ENCODE measurements at regions not wholly inside any gene's neighbourhood (a gene's known extent, or its start where the extent isn't known, plus 50 kb on each side); places are given as distances from the start of the nearest gene placed in this dataset.

DNA sequence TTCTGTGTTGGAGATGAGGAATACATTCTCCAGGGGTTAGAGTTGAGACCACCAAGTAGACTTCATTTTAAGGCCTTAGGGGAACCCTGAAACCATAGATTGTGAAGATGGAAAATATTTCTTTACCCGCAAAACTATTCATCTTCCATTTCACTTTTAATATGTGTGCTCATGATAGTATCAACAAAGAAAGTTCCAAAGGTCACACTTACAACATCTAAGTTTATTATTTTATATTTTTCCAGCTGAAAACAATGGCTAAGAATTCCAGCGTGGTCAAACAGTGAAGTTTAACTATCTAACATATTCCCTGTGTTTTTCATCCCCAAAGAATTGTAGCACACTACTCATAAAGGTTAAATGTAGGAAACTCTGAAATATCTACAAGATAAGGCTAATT lies 214.5 kb upstream of the GIMD1 start:
- TF ChIP-seq, protein P1, sequence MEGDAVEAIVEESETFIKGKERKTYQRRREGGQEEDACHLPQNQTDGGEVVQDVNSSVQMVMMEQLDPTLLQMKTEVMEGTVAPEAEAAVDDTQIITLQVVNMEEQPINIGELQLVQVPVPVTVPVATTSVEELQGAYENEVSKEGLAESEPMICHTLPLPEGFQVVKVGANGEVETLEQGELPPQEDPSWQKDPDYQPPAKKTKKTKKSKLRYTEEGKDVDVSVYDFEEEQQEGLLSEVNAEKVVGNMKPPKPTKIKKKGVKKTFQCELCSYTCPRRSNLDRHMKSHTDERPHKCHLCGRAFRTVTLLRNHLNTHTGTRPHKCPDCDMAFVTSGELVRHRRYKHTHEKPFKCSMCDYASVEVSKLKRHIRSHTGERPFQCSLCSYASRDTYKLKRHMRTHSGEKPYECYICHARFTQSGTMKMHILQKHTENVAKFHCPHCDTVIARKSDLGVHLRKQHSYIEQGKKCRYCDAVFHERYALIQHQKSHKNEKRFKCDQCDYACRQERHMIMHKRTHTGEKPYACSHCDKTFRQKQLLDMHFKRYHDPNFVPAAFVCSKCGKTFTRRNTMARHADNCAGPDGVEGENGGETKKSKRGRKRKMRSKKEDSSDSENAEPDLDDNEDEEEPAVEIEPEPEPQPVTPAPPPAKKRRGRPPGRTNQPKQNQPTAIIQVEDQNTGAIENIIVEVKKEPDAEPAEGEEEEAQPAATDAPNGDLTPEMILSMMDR (IDR thresholded peaks at IDR 0.05), result no peak
- no peaks in the 10 kb centered on the region for H3K36me3 Mint-ChIP-seq (ENCODE audit: low read depth)
- H3K27ac Mint-ChIP-seq, result no peak overlapping the region
- ChIA-PET POLR2A (no interaction called here), CTCF (no interaction called here)
- Histone ChIP-seq H3K4me3 (ENCODE audit: low read length) (no peak overlapping the region), H3K27me3 (ENCODE audit: control insufficient read depth in 1 of 2, insufficient read depth in 2 of 2, low read length in 2 of 2) (no peaks in the 10 kb centered on the region), H3K36me3 (ENCODE audit: insufficient read depth, low read length) (no peaks in the 10 kb centered on the region), H3K27ac (ENCODE audit: low read depth in 1 of 2, low read length in 2 of 2) (no peak overlapping the region), H3K9me3 (ENCODE audit: control insufficient read depth in 1 of 2, insufficient read depth in 1 of 2, low read length in 2 of 2) (no peaks in the 10 kb centered on the region), H3K4me1 (ENCODE audit: insufficient read depth, low read length) (no peaks in the 10 kb centered on the region)
- DNase-seq (no peak), ATAC-seq (ENCODE audit: poor library complexity) (no peak)
- H3K4me3 Mint-ChIP-seq, result no peak overlapping the region
- no peaks in the 10 kb centered on the region for H3K27me3 Mint-ChIP-seq
- intact Hi-C loops (cut with DNase I, micrococcal nuclease), result no loop called here
- H3K9me3 Mint-ChIP-seq, result no peaks in the 10 kb centered on the region
- H3K4me1 Mint-ChIP-seq (ENCODE audit: low read depth), result no peaks in the 10 kb centered on the region

DNA sequence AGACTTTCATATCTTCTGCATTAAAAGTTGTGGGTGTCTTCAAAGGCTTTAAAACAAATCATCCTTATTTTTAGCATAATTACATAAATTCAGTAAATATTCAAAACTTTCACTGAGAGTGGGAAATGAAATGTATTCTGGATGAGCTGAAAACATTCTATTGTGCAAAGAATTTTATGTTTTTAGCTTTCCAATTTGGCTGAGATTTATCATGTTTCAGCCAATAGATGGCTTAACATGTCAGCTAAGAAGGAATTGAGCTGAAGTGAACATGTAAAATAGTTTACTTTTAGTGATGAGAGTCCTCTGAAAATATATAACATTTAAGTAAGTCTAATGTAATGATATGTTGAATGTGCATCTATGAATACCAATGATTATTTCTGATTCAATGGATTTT lies 213.5 kb upstream of the GIMD1 start:
- no peaks in the 10 kb centered on the region for H3K9me3 Mint-ChIP-seq
- Histone ChIP-seq H3K4me1 (ENCODE audit: insufficient read depth, low read length) (no peaks in the 10 kb centered on the region), H3K36me3 (ENCODE audit: insufficient read depth, low read length) (no peaks in the 10 kb centered on the region), H3K9me3 (ENCODE audit: control insufficient read depth in 1 of 2, insufficient read depth in 1 of 2, low read length in 2 of 2) (no peaks in the 10 kb centered on the region), H3K27me3 (ENCODE audit: control insufficient read depth in 1 of 2, insufficient read depth in 2 of 2, low read length in 2 of 2) (no peaks in the 10 kb centered on the region), H3K27ac (ENCODE audit: low read depth in 1 of 2, low read length in 2 of 2) (no peak overlapping the region), H3K4me3 (ENCODE audit: low read length) (no peak overlapping the region)
- ChIA-PET CTCF (no interaction called here), POLR2A (no interaction called here)
- no peaks in the 10 kb centered on the region for H3K36me3 Mint-ChIP-seq (ENCODE audit: low read depth)
- H3K27ac Mint-ChIP-seq, result no peak overlapping the region
- intact Hi-C loops (cut with DNase I, micrococcal nuclease), result no loop called here
- H3K4me1 Mint-ChIP-seq (ENCODE audit: low read depth), result no peaks in the 10 kb centered on the region
- TF ChIP-seq, protein P1 (IDR thresholded peaks at IDR 0.05), result no peak
- ATAC-seq (ENCODE audit: poor library complexity) (no peak), DNase-seq (no peak)
- no peak overlapping the region for H3K4me3 Mint-ChIP-seq
- H3K27me3 Mint-ChIP-seq, result no peaks in the 10 kb centered on the region

DNA sequence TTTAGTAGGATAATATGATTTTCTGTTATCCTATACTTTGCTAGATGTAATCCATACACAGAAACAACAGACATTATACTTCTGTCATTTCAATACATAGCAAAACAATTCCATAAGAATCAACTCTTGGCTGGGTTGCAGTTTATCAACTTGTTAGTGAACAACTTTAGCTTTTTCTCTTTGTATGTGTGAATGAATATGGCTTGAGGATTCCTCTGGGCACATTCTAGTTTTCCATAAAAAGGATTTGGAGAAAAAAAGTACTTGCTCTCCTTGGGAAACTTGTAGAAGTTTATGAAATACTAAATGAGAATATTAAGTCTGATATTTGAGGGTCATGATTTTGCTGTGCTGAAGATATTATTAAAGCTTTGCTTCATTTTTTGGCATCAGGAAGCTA lies 210.7 kb upstream of the GIMD1 start:
- H3K4me1 Mint-ChIP-seq (ENCODE audit: low read depth), result no peaks in the 10 kb centered on the region
- TF ChIP-seq, protein P1 (IDR thresholded peaks at IDR 0.05), result no peak
- DNase-seq, result no peak
- H3K36me3 Mint-ChIP-seq (ENCODE audit: low read depth), result no peaks in the 10 kb centered on the region
- no peaks in the 10 kb centered on the region for H3K9me3 ChIP-seq (ENCODE audit: control insufficient read depth in 1 of 2, insufficient read depth in 1 of 2, low read length in 2 of 2)
- POLR2A ChIA-PET, result no interaction called here
- no peaks in the 10 kb centered on the region for H3K36me3 ChIP-seq (ENCODE audit: insufficient read depth, low read length)
- no peaks in the 10 kb centered on the region for H3K9me3 Mint-ChIP-seq
- H3K4me3 ChIP-seq (ENCODE audit: low read length), result no peak overlapping the region
- no peaks in the 10 kb centered on the region for H3K4me1 ChIP-seq (ENCODE audit: insufficient read depth, low read length)
- H3K27me3 ChIP-seq (ENCODE audit: control insufficient read depth in 1 of 2, insufficient read depth in 2 of 2, low read length in 2 of 2), result no peaks in the 10 kb centered on the region
- H3K27ac Mint-ChIP-seq, result no peak overlapping the region
- H3K4me3 Mint-ChIP-seq, result no peak overlapping the region
- intact Hi-C loops (cut with DNase I, micrococcal nuclease), result no loop called here
- H3K27ac ChIP-seq (ENCODE audit: low read depth in 1 of 2, low read length in 2 of 2), result no peak overlapping the region
- CTCF ChIA-PET, result no interaction called here
- ATAC-seq (ENCODE audit: poor library complexity), result no peak
- H3K27me3 Mint-ChIP-seq, result no peaks in the 10 kb centered on the region
